ENCODE measurements at regions not wholly inside any gene's neighbourhood (a gene's known extent, or its start where the extent isn't known, plus 50 kb on each side); places are given as distances from the start of the nearest gene placed in this dataset.

GRCh38 chr12:107472308-107472707 lies 213.3 kb upstream of the PWP1 start:
- FAIRE-seq = no peak

More at GRCh38 chr12:107472308-107472707, 213.3 kb upstream of the PWP1 start:
- TF ChIP-seq PHF20 (IDR thresholded peaks at IDR 0.05; ENCODE audit: partially characterized antibody) (no peak), HMG20A (CRISPR knock-in tag; conservative IDR thresholded peaks at IDR 0.05) (no peak), TAF9B (IDR thresholded peaks at IDR 0.05; ENCODE audit: partially characterized antibody) (no peak), CBFB (CRISPR knock-in tag; IDR thresholded peaks at IDR 0.05) (no peak), RBM25 (IDR thresholded peaks at IDR 0.05; ENCODE audit: low read depth, low read length, severe bottlenecking) (peak; percentile 58), ZFP36 (IDR thresholded peaks at IDR 0.05; ENCODE audit: low read depth, low read length, partially characterized antibody) (peak; percentile 47), KLF10 (CRISPR knock-in tag; IDR thresholded peaks at IDR 0.05) (no peak), SUPT5H (IDR thresholded peaks at IDR 0.05) (no peak), HDAC8 (tag; IDR thresholded peaks at IDR 0.05) (no peak), SREBF1 (IDR thresholded peaks at IDR 0.05; ENCODE audit: borderline replicate concordance, low read depth, low read length) (no peak), CHD1 (IDR thresholded peaks at IDR 0.05; ENCODE audit: low read length) (no peak)
- TF ChIP-seq, protein P1, sequence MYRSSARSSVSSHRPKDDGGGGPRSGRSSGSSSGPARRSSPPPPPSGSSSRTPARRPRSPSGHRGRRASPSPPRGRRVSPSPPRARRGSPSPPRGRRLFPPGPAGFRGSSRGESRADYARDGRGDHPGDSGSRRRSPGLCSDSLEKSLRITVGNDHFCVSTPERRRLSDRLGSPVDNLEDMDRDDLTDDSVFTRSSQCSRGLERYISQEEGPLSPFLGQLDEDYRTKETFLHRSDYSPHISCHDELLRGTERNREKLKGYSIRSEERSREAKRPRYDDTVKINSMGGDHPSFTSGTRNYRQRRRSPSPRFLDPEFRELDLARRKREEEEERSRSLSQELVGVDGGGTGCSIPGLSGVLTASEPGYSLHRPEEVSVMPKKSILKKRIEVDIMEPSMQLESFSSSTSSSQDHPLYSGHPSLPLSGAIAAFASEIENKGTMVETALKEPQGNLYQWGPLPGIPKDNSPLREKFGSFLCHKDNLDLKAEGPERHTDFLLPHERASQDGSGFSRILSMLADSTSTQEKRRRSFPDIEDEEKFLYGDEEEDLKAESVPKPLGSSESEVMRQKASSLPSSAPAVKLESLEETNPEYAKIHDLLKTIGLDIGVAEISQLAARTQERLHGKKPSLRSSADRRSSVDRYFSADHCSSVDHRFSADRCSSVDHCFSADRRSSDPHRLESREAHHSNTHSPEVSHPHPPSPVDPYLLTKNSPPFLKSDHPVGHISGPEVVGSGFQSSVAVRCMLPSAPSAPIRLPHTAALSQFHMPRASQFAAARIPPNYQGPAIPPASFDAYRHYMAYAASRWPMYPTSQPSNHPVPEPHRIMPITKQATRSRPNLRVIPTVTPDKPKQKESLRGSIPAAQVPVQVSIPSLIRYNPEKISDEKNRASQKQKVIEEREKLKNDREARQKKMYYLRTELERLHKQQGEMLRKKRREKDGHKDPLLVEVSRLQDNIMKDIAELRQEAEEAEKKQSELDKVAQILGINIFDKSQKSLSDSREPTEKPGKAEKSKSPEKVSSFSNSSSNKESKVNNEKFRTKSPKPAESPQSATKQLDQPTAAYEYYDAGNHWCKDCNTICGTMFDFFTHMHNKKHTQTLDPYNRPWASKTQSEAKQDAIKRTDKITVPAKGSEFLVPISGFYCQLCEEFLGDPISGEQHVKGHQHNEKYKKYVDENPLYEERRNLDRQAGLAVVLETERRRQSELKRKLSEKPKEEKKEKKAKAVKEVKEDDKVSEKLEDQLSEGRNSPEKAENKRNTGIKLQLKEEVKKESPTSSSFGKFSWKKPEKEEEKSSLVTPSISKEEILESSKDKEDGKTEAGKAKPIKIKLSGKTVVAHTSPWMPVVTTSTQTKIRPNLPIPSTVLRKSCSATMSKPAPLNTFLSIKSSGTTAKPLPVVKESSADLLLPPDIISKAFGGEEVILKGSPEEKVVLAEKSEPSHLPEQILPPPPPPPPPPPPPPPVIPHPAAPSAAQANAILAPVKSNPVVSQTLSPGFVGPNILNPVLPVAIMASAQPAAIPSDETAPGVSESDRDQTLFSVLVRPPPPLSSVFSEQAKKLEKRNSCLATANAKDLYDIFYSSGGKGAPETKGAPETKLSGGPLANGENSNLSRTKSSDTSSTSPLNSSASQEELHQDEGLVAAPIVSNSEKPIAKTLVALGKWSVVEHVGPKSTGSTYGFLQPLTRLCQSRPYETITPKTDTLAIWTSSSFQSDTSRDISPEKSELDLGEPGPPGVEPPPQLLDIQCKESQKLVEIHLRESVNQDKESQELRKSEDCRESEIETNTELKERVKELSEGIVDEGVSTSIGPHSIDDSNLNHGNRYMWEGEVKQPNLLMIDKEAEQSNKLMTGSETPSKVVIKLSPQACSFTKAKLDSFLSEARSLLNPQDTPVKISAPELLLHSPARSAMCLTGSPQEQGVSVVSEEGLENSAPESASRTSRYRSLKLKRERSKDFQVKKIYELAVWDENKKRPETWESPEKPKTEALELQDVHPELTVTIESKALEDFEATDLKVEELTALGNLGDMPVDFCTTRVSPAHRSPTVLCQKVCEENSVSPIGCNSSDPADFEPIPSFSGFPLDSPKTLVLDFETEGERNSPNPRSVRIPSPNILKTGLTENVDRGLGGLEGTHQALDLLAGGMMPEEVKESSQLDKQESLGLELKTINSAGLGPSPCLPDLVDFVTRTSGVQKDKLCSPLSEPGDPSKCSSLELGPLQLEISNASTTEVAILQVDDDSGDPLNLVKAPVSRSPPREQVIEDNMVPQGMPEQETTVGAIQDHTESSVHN (IDR thresholded peaks at IDR 0.05; ENCODE audit: borderline replicate concordance in 1 of 2, low read depth in 1 of 2) = no peak
- TF ChIP-seq, protein P2, sequence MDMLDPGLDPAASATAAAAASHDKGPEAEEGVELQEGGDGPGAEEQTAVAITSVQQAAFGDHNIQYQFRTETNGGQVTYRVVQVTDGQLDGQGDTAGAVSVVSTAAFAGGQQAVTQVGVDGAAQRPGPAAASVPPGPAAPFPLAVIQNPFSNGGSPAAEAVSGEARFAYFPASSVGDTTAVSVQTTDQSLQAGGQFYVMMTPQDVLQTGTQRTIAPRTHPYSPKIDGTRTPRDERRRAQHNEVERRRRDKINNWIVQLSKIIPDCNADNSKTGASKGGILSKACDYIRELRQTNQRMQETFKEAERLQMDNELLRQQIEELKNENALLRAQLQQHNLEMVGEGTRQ (CRISPR knock-in tag; IDR thresholded peaks at IDR 0.05) = no peak
- in situ Hi-C loops (cut with MboI) (no loop called here), intact Hi-C loops (cut with micrococcal nuclease) (no loop called here)
- ChIA-PET POLR2A (no interaction called here), CTCF (ENCODE audit: low intra/inter-chr PET ratio) (no interaction called here)
- WGBS (ENCODE audit: insufficient coverage, low coverage, missing lambda C conversion rate) = 1% methylated on average over 6 of the region's 6 CpGs
- no peaks in the 10 kb centered on the region for H4K20me1 ChIP-seq (replicated peaks; ENCODE audit: control insufficient read depth, insufficient read depth, low read length)
- no TSS peak for BruUV-seq (replicated peaks)
- H3K27me3 ChIP-seq (ENCODE audit: control insufficient read depth in 2 of 2, insufficient read depth in 2 of 2, low read length in 2 of 2) = peaks cover 0 to 20% of the 10 kb centered on the region in 2 experiments; a peak in 2 of 5 replicates
- H3K36me3 ChIP-seq (ENCODE audit: control insufficient read depth, insufficient read depth, low read length) = no peaks in the 10 kb centered on the region
- H3K4me2 ChIP-seq (ENCODE audit: insufficient read depth, low read length) = no peak overlapping the region
- H3K9me3 ChIP-seq (replicated peaks; ENCODE audit: control insufficient read depth, insufficient read depth, low read depth, low read length) = no peaks in the 10 kb centered on the region
- H3K9me1 ChIP-seq (ENCODE audit: control insufficient read depth, insufficient read depth, low read length) = no peaks in the 10 kb centered on the region
- ATAC-seq = no peak
- no peak overlapping the region for H3K9ac ChIP-seq (ENCODE audit: insufficient read depth in 1 of 2, low read depth in 2 of 2, low read length in 2 of 2)
- no peak overlapping the region for H3K4me3 ChIP-seq
- no peak for DNase-seq (ENCODE audit: extremely low read depth in 1 of 4, low spot score in 3 of 4)
- H2AFZ ChIP-seq (ENCODE audit: low read depth, low read length) = no peak overlapping the region
- H3K79me2 ChIP-seq (ENCODE audit: control insufficient read depth, insufficient read depth, low read length) = no peaks in the 10 kb centered on the region
- no peaks in the 10 kb centered on the region for H3K4me1 ChIP-seq (replicated peaks in 1 of 2; ENCODE audit: control insufficient read depth in 2 of 2, insufficient read depth in 2 of 2, low read length in 2 of 2)
- H3K27ac ChIP-seq (ENCODE audit: extremely low read depth, low read depth, low read length) = no peak overlapping the region
